Neural progenitor cell (in vitro differentiated cells): ENCODE measurements at regions not wholly inside any gene's neighbourhood (a gene's known extent, or its start where the extent isn't known, plus 50 kb on each side); places are given as distances from the start of the nearest gene placed in this dataset.

Experiments
- EZH2 ChIP-seq: fragments of 200-600 bp; sonication (generic); IDR thresholded peaks from 2 replicates; pipeline ENCODE4 v1.6.1; 2017; ENCODE audit warnings: antibody characterized with exemption, mild to moderate bottlenecking, moderate library complexity
- EZH2phosphoT487 ChIP-seq: fragments of 200-600 bp; sonication (generic); IDR thresholded peaks from 2 replicates; pipeline ENCODE4 v1.6.1; 2017; ENCODE audit warnings: antibody characterized with exemption
- TF ChIP-seq, protein P1 (sequence below): fragments of 200-600 bp; sonication (generic); IDR thresholded peaks from 2 replicates; pipeline ENCODE4 v1.5.1; 2017; ENCODE audit warnings: antibody characterized with exemption, mild to moderate bottlenecking

DNA sequence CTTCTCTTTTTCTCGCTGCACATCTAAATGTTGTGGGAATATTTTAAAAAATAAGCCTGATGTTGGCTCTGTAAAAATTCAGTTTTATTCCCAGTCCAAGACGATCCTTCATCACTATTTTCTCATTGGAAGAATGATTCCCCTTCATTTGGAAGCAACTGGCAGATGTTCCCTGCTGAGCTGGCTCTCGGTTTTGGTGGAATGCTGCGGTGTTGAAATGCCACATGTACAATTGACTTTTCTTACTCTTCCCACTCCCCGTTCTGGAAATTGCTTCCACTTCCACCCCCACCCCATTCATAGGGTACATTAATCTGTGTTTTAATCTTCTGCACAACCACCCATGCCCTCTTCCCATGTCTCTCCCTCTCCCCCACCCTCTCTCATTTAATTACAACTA is 496.3 kb upstream of the MAP3K7 start:
- TF ChIP-seq, protein P1, sequence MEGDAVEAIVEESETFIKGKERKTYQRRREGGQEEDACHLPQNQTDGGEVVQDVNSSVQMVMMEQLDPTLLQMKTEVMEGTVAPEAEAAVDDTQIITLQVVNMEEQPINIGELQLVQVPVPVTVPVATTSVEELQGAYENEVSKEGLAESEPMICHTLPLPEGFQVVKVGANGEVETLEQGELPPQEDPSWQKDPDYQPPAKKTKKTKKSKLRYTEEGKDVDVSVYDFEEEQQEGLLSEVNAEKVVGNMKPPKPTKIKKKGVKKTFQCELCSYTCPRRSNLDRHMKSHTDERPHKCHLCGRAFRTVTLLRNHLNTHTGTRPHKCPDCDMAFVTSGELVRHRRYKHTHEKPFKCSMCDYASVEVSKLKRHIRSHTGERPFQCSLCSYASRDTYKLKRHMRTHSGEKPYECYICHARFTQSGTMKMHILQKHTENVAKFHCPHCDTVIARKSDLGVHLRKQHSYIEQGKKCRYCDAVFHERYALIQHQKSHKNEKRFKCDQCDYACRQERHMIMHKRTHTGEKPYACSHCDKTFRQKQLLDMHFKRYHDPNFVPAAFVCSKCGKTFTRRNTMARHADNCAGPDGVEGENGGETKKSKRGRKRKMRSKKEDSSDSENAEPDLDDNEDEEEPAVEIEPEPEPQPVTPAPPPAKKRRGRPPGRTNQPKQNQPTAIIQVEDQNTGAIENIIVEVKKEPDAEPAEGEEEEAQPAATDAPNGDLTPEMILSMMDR: no peak
- TF ChIP-seq EZH2 (no peak), EZH2phosphoT487 (no peak)
